Mammary epithelial cell (primary cell): ENCODE measurements at regions not wholly inside any gene's neighbourhood (a gene's known extent, or its start where the extent isn't known, plus 50 kb on each side); places are given as distances from the start of the nearest gene placed in this dataset.

ENCODE experiments used
- EZH2 ChIP-seq: IDR thresholded peaks from 2 replicates; pipeline ENCODE4 v1.6.1; 2012; ENCODE audit warnings: low read length, inconsistent platforms, borderline replicate concordance
- TF ChIP-seq, protein P1 (sequence below), 2 donors: IDR thresholded peaks in 1 of 2; conservative IDR thresholded peaks in 1 of 2; 2 replicates each; pipeline ENCODE4 v1.5.1; 2011 to 2012; ENCODE audit warnings: inconsistent platforms in 2 of 2, low read length in 2 of 2, mild to moderate bottlenecking in 2 of 2, control low read depth in 1 of 2, low read depth in 1 of 2; ENCODE audit not compliant: insufficient read depth in 1 of 2; ENCODE audit errors: extremely low read depth in 1 of 2

DNA sequence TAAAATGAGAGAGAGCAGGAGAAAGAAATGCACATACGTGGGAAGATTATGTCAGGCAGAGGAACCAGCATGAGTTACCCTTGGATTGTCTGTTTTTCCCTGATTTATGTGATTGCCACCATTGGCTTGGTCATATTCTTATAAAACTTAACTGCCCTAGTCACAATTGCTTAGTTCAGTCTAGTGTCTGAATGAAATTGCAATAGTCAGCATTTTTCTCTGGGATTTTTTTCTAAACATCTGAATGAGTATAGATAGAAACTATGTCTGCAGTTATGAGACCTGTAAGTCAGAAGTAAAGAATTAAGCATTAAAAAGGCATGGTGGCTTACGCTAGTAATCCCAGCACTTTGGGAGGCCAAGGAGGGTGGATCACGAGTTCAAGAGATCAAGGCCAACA lies 889.8 kb downstream of the PLA2G4A start:
- TF ChIP-seq, protein P1, sequence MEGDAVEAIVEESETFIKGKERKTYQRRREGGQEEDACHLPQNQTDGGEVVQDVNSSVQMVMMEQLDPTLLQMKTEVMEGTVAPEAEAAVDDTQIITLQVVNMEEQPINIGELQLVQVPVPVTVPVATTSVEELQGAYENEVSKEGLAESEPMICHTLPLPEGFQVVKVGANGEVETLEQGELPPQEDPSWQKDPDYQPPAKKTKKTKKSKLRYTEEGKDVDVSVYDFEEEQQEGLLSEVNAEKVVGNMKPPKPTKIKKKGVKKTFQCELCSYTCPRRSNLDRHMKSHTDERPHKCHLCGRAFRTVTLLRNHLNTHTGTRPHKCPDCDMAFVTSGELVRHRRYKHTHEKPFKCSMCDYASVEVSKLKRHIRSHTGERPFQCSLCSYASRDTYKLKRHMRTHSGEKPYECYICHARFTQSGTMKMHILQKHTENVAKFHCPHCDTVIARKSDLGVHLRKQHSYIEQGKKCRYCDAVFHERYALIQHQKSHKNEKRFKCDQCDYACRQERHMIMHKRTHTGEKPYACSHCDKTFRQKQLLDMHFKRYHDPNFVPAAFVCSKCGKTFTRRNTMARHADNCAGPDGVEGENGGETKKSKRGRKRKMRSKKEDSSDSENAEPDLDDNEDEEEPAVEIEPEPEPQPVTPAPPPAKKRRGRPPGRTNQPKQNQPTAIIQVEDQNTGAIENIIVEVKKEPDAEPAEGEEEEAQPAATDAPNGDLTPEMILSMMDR (conservative IDR thresholded peaks at IDR 0.05 in 1 of 2, IDR thresholded peaks at IDR 0.05 in 1 of 2; ENCODE audit: extremely low read depth in 1 of 2, insufficient read depth in 1 of 2, low read depth in 1 of 2, low read length in 2 of 2), result no peak
- TF ChIP-seq EZH2, result no peak
